ENCODE measurements at regions not wholly inside any gene's neighbourhood (a gene's known extent, or its start where the extent isn't known, plus 50 kb on each side); places are given as distances from the start of the nearest gene placed in this dataset.

GRCh38 chr15:35622641-35623340 is 76.8 kb upstream of the DPH6 start (continued):
- TF ChIP-seq THRA (CRISPR knock-in tag; IDR thresholded peaks at IDR 0.05; ENCODE audit: borderline replicate concordance) = no peak
- no peak for TF ChIP-seq HIVEP1 (CRISPR knock-in tag; IDR thresholded peaks at IDR 0.05)

GRCh38 chr15:35624881-35625280 is 78.9 kb upstream of the DPH6 start:
- H2AFZ ChIP-seq (ENCODE audit: low read length) = no peak overlapping the region
- H3K9me3 ChIP-seq (ENCODE audit: low read length) = no peaks in the 10 kb centered on the region
- H3K27me3 ChIP-seq (ENCODE audit: control insufficient read depth in 1 of 2, insufficient read depth in 2 of 2, low read length in 2 of 2) = no peaks in the 10 kb centered on the region
- WGBS (ENCODE audit: low lambda C conversion rate) = 4% methylated on average over 3 of the region's 3 CpGs
- FAIRE-seq = no peak
- DNase-seq (ENCODE audit: low spot score) = no peak
- POLR2A ChIA-PET = no interaction called here
- no peak overlapping the region for H3K4me3 ChIP-seq (replicated peaks in 1 of 3; ENCODE audit: insufficient read depth in 1 of 3, low read depth in 2 of 3, low read length in 3 of 3)
- H3K27ac ChIP-seq (ENCODE audit: extremely low read length, insufficient read depth, low read length) = no peak overlapping the region
- TF ChIP-seq CEBPB (IDR thresholded peaks at IDR 0.05; ENCODE audit: borderline replicate concordance, low read depth, low read length) = 0 out of 2 replicates have a peak, but pooled peaks have one; percentile 39
- TF ChIP-seq FOXO1 (CRISPR knock-in tag; IDR thresholded peaks at IDR 0.05) = no peak
- no peak for TF ChIP-seq ZSCAN12 (CRISPR knock-in tag; IDR thresholded peaks at IDR 0.05)
- H3K9ac ChIP-seq (ENCODE audit: insufficient read depth, low read depth, low read length) = no peak overlapping the region
- H3K4me2 ChIP-seq (ENCODE audit: low read depth, low read length) = no peak overlapping the region
- intact Hi-C loops (cut with micrococcal nuclease; ENCODE audit: unreplicated experiment) = no loop called here
- no peak for ATAC-seq
- in situ Hi-C loops (cut with HindIII; ENCODE audit: extremely low pct_ligation_motif_present, low pct_unique_long_range_greater_than_20kb) = no loop called here
- BruUV-seq (replicated peaks) = no TSS peak
- H3K4me1 ChIP-seq (ENCODE audit: insufficient read depth, low read length) = no peaks in the 10 kb centered on the region
- no peaks in the 10 kb centered on the region for H3K79me2 ChIP-seq (ENCODE audit: insufficient read depth, low read length)
- H3K36me3 ChIP-seq (replicated peaks in 1 of 2; ENCODE audit: control insufficient read depth in 1 of 2, insufficient read depth in 2 of 2, low read length in 2 of 2) = no peaks in the 10 kb centered on the region
- H4K20me1 ChIP-seq (ENCODE audit: insufficient read depth, low read length) = 0 out of 2 replicates have a peak, but pooled peaks cover 3% of the 10 kb centered on the region
- CTCF ChIA-PET (ENCODE audit: low intra/inter-chr PET ratio, low total read pairs) = no interaction called here

Data from HepG2 (cell line).